ENCODE measurements at regions not wholly inside any gene's neighbourhood (a gene's known extent, or its start where the extent isn't known, plus 50 kb on each side); places are given as distances from the start of the nearest gene placed in this dataset.

- Histone ChIP-seq H2AK5ac (ENCODE audit: low read depth, low read length) (no peak overlapping the region), H2BK15ac (ENCODE audit: low read length) (no peak overlapping the region), H3K4ac (replicated peaks; ENCODE audit: insufficient read length, low read depth, low read length) (no peak overlapping the region), H4K91ac (replicated peaks; ENCODE audit: insufficient read length, low read length) (no peak overlapping the region), H3K4me3 (ENCODE audit: extremely low read depth in 1 of 4, insufficient read depth in 2 of 4, low read depth in 3 of 4, low read length in 4 of 4) (no peak overlapping the region), H4K20me1 (replicated peaks in 1 of 2; ENCODE audit: control insufficient read depth in 1 of 2, insufficient read depth in 2 of 2, low read length in 2 of 2) (no peaks in the 10 kb centered on the region), H3K56ac (replicated peaks; ENCODE audit: insufficient read length, low read depth, low read length) (no peak overlapping the region), H3K36me3 (ENCODE audit: control insufficient read depth in 2 of 4, insufficient read depth in 4 of 4, low read length in 3 of 4) (no peaks in the 10 kb centered on the region), H2BK120ac (replicated peaks; ENCODE audit: low read depth, low read length) (no peak overlapping the region), H3K79me1 (ENCODE audit: low read depth, low read length) (no peaks in the 10 kb centered on the region), H4K8ac (ENCODE audit: extremely low read depth, insufficient read depth, low read length) (no peak overlapping the region), H3K9ac (replicated peaks in 1 of 4; ENCODE audit: extremely low read depth in 1 of 4, low read depth in 3 of 4, low read length in 3 of 4) (no peak overlapping the region), H3K27ac (ENCODE audit: low read depth, low read length) (no peak overlapping the region), H3K27me3 (replicated peaks in 1 of 4; ENCODE audit: control insufficient read depth in 3 of 4, extremely low read depth in 1 of 4, insufficient read depth in 3 of 4, low read length in 3 of 4) (no peaks in the 10 kb centered on the region), H3K9me3 (ENCODE audit: insufficient read depth in 2 of 2, low read depth in 1 of 2, low read length in 1 of 2) (no peaks in the 10 kb centered on the region), H2BK5ac (ENCODE audit: low read depth, low read length) (no peak overlapping the region), H3K23ac (ENCODE audit: insufficient read length) (no peak overlapping the region), H2BK12ac (ENCODE audit: low read depth, low read length) (no peak overlapping the region), H3K18ac (ENCODE audit: extremely low read depth, low read length) (no peak overlapping the region), H2BK20ac (ENCODE audit: low read length) (no peak overlapping the region), H3K23me2 (ENCODE audit: low read depth, low read length) (no peaks in the 10 kb centered on the region), H3K79me2 (ENCODE audit: control insufficient read depth in 1 of 2, insufficient read depth in 2 of 2, low read length in 2 of 2) (no peaks in the 10 kb centered on the region), H2AFZ (ENCODE audit: low read length) (no peak overlapping the region), H3K4me1 (replicated peaks in 1 of 4; ENCODE audit: control insufficient read depth in 3 of 4, insufficient read depth in 4 of 4, low read length in 3 of 4) (no peaks in the 10 kb centered on the region; a peak in 1 of 7 replicates), H3K14ac (ENCODE audit: insufficient read length) (no peak overlapping the region), H3K4me2 (ENCODE audit: insufficient read depth in 1 of 2, low read depth in 2 of 2, low read length in 2 of 2) (no peak overlapping the region), H4K5ac (ENCODE audit: insufficient read length, low read depth, low read length) (no peak overlapping the region)
- no peak for DNase-seq (ENCODE audit: low read depth in 1 of 2, low spot score in 2 of 2)
- ChIA-PET CTCF (ENCODE audit: partially characterized antibody) (no interaction called here), POLR2A (ENCODE audit: partially characterized antibody) (no interaction called here)
- WGBS, 2 experiments (ENCODE audit: extremely low coverage in 1 of 2, insufficient coverage in 1 of 2, insufficient read length in 1 of 2, insufficient replicate concordance in 2 of 2, low coverage in 1 of 2, low lambda C conversion rate in 2 of 2, missing lambda C conversion rate in 1 of 2) = 77% methylated on average over 5 of the region's 5 CpGs; no CpG with 5 or more reads in 1 of the 2 experiments
- no peak for FAIRE-seq
- no peak for TF ChIP-seq SIRT6 (IDR thresholded peaks at IDR 0.05; ENCODE audit: low read length)
- no peak for TF ChIP-seq CEBPB (IDR thresholded peaks at IDR 0.05; ENCODE audit: low read depth, low read length)
- TF ChIP-seq SIX5 (IDR thresholded peaks at IDR 0.05; ENCODE audit: low read depth, low read length) = no peak
- TF ChIP-seq TAF1 (IDR thresholded peaks at IDR 0.05; ENCODE audit: low read depth, low read length) = no peak
- TF ChIP-seq EP300 (IDR thresholded peaks at IDR 0.05; ENCODE audit: borderline replicate concordance in 1 of 2, low read depth in 2 of 2, low read length in 2 of 2) = no peak
- no peak for TF ChIP-seq CREB1 (IDR thresholded peaks at IDR 0.05)
These were observed 58.6 kb upstream of the FAT1 start for GRCh38 chr4:186782302-186782701.

All from H1 (cell line).